Activated T-cell treated with anti-CD3 and anti-CD28 coated beads, Interleukin-2, amount 50 U/mL, for 72 hours (primary cell): ENCODE measurements at regions not wholly inside any gene's neighbourhood (a gene's known extent, or its start where the extent isn't known, plus 50 kb on each side); places are given as distances from the start of the nearest gene placed in this dataset.
"Not testable (repeated sequence)": the region's sequence is repeated elsewhere in the genome, so short reads cannot be mapped to it uniquely, and the experiment has no call there.

Experiments used
- ATAC-seq, 2 donors: fragments of 150-1000 bp; cut with Tn5 transposase; replicated peaks in 1 of 2; 2 replicates each; pipeline ENCODE4 v1.10.0; 2021; ENCODE audit warnings: moderate library complexity in 2 of 2, mild to moderate bottlenecking in 1 of 2
- DNase-seq, 2 donors: peaks; one replicate each; pipeline ENCODE4 v3.0.0; 2021 to 2022; ENCODE audit warnings: mixed read lengths in 1 of 2
- H3K27ac Mint-ChIP-seq: one replicate; pipeline ENCODE4 v1.8.0; 2022; ENCODE audit warnings: mild to moderate bottlenecking, moderate library complexity, mixed read lengths
- H3K27me3 Mint-ChIP-seq: one replicate; pipeline ENCODE4 v1.8.0; 2022; ENCODE audit warnings: low read depth, mixed read lengths
- H3K36me3 Mint-ChIP-seq, 2 donors: one replicate each; pipeline ENCODE4 v1.8.0; 2022; ENCODE audit warnings: mixed read lengths in 2 of 2, mild to moderate bottlenecking in 1 of 2; ENCODE audit not compliant: insufficient read depth in 2 of 2
- H3K4me1 Mint-ChIP-seq: one replicate; pipeline ENCODE4 v1.8.0; 2022; ENCODE audit warnings: low read depth, mixed read lengths
- H3K4me3 Mint-ChIP-seq, 2 donors: one replicate each; pipeline ENCODE4 v1.8.0; 2022; ENCODE audit warnings: mild to moderate bottlenecking in 2 of 2, mixed read lengths in 2 of 2, moderate library complexity in 2 of 2
- H3K9me3 Mint-ChIP-seq, 2 donors: one replicate each; pipeline ENCODE4 v1.8.0; 2022; ENCODE audit warnings: mixed read lengths in 2 of 2

GRCh38 chr5:28391277-28391676 lies 1352.9 kb upstream of the CDH9 start:
- H3K27ac Mint-ChIP-seq: no peak overlapping the region
- H3K9me3 Mint-ChIP-seq: peaks cover 0 to 4% of the 10 kb centered on the region in 2 donors
- no peak for DNase-seq
- H3K4me1 Mint-ChIP-seq: no peaks in the 10 kb centered on the region
- no peak overlapping the region for H3K4me3 Mint-ChIP-seq
- H3K36me3 Mint-ChIP-seq: no peaks in the 10 kb centered on the region
- no peaks in the 10 kb centered on the region for H3K27me3 Mint-ChIP-seq
- ATAC-seq: no peak

DNA sequence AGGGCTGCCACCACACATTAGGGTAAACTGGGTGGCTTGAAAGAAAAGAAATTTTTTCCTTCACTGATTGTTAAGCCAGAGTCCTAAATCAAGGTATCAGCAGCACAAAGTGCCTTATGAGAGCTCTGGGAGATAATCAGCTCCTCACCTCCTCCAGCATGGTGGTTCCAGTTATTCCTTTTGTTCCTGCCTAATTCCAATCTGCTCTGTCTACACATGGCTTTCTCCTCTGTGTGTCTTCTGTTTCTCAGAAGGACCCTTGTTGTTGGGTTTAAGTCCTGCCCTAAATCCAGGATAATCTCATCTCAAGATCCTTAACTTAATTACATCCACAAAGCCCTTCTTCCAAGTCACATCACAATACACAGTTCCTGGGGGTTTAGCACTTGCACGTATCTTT lies 1352.0 kb upstream of the CDH9 start:
- ATAC-seq: no peak
- H3K4me1 Mint-ChIP-seq: no peaks in the 10 kb centered on the region
- H3K4me3 Mint-ChIP-seq: no peak overlapping the region
- H3K27ac Mint-ChIP-seq: no peak overlapping the region
- H3K36me3 Mint-ChIP-seq: no peaks in the 10 kb centered on the region
- H3K9me3 Mint-ChIP-seq: peaks cover 0 to 6% of the 10 kb centered on the region in 2 donors
- DNase-seq: no peak
- no peaks in the 10 kb centered on the region for H3K27me3 Mint-ChIP-seq

GRCh38 chr5:28389727-28390126 lies 1351.3 kb upstream of the CDH9 start:
- not testable (repeated sequence) for H3K9me3 Mint-ChIP-seq, H3K27me3 Mint-ChIP-seq, H3K4me3 Mint-ChIP-seq, ATAC-seq, H3K4me1 Mint-ChIP-seq, H3K27ac Mint-ChIP-seq, H3K36me3 Mint-ChIP-seq, DNase-seq

DNA sequence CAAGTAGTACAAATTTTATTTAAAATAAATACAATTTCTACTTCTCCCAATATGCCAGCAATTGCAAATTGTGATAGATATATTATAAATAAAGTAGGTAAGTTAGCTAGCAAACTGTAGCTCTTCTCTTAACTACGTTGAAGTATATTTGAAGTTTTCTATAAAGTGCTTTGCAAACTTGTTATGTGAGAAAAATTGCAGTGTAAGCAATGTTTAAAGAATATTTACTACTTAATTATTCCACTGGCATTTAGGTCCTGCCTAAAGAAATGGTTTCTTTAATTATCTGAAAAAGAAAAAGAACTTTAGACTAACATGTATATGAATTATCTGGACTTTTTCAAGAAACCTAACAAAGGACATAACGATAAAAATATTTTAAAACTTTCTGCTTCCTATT lies 1350.0 kb upstream of the CDH9 start:
- Mint-ChIP-seq H3K27me3 (no peaks in the 10 kb centered on the region), H3K4me1 (no peaks in the 10 kb centered on the region), H3K36me3 (no peaks in the 10 kb centered on the region), H3K27ac (no peak overlapping the region), H3K9me3 (peaks cover 0 to 6% of the 10 kb centered on the region in 2 donors), H3K4me3 (no peak overlapping the region)
- no peak for ATAC-seq
- no peak for DNase-seq

DNA sequence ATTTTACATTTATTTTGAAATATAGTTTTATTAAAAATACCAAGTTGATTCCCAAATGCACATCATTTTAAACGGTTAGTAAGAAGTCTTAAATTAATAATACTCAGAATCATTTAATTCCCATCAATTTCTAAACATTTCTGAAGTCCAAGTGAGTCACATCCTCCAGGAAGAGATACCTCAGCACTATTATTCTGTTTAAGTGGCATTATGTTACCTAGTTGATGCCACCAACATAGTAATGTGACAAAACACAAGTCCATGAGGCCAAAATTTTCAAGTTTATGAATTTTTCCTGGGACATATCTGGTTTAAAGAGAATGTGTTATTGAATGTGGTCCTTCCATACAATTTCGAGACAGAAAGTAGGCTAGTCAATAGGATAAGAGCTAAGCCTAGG lies 1348.3 kb upstream of the CDH9 start:
- no peaks in the 10 kb centered on the region for H3K4me1 Mint-ChIP-seq
- H3K36me3 Mint-ChIP-seq: no peaks in the 10 kb centered on the region
- H3K9me3 Mint-ChIP-seq: peaks cover 0 to 8% of the 10 kb centered on the region in 2 donors
- no peak for ATAC-seq
- H3K4me3 Mint-ChIP-seq: no peak overlapping the region
- no peak overlapping the region for H3K27ac Mint-ChIP-seq
- no peaks in the 10 kb centered on the region for H3K27me3 Mint-ChIP-seq
- no peak for DNase-seq

- Mint-ChIP-seq H3K4me1 (no peaks in the 10 kb centered on the region), H3K9me3 (peaks cover 6 to 16% of the 10 kb centered on the region in 2 donors), H3K27ac (no peak overlapping the region), H3K27me3 (no peaks in the 10 kb centered on the region), H3K4me3 (no peak overlapping the region), H3K36me3 (no peaks in the 10 kb centered on the region)
- no peak for DNase-seq
- no peak for ATAC-seq
Measured at GRCh38 chr5:28380167-28380566, 1341.8 kb upstream of the CDH9 start.

DNA sequence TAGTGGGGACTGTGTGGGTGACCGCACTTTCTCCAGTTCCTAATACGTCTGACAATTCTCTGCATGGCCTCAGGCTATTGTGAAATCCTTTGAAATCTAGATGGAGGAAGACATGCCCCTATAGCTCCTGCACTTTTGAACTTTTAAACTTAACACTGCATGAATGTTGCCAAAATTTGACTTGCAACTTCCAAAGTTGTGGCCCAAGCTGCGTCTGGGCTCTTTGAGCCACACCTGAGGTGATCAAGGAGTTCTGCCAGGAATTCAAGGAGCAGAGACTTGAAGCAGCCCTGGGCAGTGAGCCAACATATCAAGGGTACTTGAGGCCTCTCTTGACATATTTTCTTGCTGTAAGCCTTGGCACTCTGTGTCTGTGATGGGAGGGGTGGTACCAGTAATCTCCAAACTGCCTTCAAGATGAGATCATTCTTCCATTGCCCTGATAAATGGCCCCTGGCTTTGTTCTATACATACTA lies 1336.1 kb upstream of the CDH9 start:
- H3K9me3 Mint-ChIP-seq: peaks cover 8 to 12% of the 10 kb centered on the region in 2 donors
- H3K4me3 Mint-ChIP-seq: no peak overlapping the region
- DNase-seq (no peak), ATAC-seq (no peak)
- no peaks in the 10 kb centered on the region for H3K27me3 Mint-ChIP-seq
- no peak overlapping the region for H3K27ac Mint-ChIP-seq
- H3K36me3 Mint-ChIP-seq: peaks cover 0 to 1% of the 10 kb centered on the region in 2 donors
- H3K4me1 Mint-ChIP-seq: no peaks in the 10 kb centered on the region

DNA sequence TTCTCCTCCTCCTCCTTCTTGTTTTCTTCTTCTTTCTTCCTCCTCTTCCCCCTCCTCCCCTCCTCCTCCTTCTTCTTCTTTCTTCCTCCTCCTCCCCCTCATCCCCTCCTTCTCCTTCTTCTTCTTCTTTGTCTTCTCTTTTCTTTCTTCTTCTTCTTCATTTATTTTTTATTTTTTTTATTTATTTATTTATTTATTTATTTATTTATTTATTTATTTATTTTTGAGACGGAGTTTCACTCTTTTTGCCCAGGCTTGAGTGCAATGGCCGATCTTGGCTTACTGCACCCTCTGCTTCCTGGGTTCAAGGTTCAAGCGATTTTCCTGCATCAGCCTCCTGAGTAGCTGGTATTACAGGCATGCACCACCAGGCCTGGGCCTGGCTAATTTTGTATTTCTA lies 1332.5 kb upstream of the CDH9 start:
- DNase-seq (no peak), ATAC-seq (no peak)
- Mint-ChIP-seq H3K36me3 (peaks cover 0 to 1% of the 10 kb centered on the region in 2 donors), H3K4me3 (no peak overlapping the region), H3K4me1 (no peaks in the 10 kb centered on the region), H3K27ac (no peak overlapping the region), H3K9me3 (peaks cover 9 to 12% of the 10 kb centered on the region in 2 donors), H3K27me3 (no peaks in the 10 kb centered on the region)

DNA sequence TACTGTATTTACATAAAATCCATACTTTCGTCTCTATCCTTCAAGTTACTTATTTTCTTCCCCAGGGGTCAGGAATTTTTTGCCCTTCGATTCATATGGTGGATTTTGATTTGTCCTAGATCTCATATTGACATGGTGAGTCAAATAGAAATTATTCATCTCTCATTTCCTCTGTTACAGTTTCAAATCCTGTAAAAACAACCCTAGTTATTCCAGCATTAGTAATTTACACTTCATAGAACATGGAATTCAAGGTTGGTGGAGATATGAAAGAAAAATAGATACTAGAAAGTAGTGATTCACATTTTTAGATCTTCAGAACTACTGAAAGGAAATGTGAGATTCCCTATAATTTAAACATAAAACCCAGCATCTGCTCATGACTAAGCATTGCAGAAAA lies 1331.0 kb upstream of the CDH9 start:
- Mint-ChIP-seq H3K27me3 (no peaks in the 10 kb centered on the region), H3K36me3 (peaks cover 0 to 1% of the 10 kb centered on the region in 2 donors), H3K4me3 (no peak overlapping the region), H3K27ac (no peak overlapping the region), H3K9me3 (peaks cover 5 to 13% of the 10 kb centered on the region in 2 donors), H3K4me1 (no peaks in the 10 kb centered on the region)
- DNase-seq (no peak), ATAC-seq (no peak)

GRCh38 chr5:28355831-28356230 lies 1317.4 kb upstream of the CDH9 start:
- no peak overlapping the region for H3K4me3 Mint-ChIP-seq
- peaks cover 2% of the 10 kb centered on the region in 2 donors for H3K9me3 Mint-ChIP-seq
- no peak for DNase-seq
- H3K36me3 Mint-ChIP-seq: no peaks in the 10 kb centered on the region
- no peak for ATAC-seq
- H3K4me1 Mint-ChIP-seq: no peaks in the 10 kb centered on the region
- H3K27ac Mint-ChIP-seq: no peak overlapping the region
- no peaks in the 10 kb centered on the region for H3K27me3 Mint-ChIP-seq

DNA sequence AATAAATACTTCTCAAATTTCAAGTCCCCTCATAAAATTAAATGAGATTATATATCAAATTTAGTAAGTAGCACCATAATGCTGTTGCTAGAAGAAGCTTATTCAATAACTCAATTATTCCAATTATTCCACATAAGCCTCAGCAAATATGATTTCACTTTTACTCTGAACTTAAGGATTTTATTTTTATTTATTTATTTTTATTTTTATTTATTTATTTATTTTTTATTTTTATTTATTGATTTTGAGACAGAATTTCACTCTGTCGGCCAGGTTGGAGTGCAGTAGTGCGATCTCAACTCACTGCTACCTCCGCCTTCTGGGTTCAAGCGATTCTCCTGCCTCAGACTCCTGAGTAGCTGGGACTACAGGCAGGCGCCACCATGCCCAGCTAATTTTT lies 1308.3 kb upstream of the CDH9 start:
- DNase-seq (no peak), ATAC-seq (no peak)
- no peak overlapping the region for H3K27ac Mint-ChIP-seq
- no peaks in the 10 kb centered on the region for H3K36me3 Mint-ChIP-seq
- H3K9me3 Mint-ChIP-seq: peaks cover 9 to 11% of the 10 kb centered on the region in 2 donors
- no peaks in the 10 kb centered on the region for H3K4me1 Mint-ChIP-seq
- H3K4me3 Mint-ChIP-seq: no peak overlapping the region
- no peaks in the 10 kb centered on the region for H3K27me3 Mint-ChIP-seq

GRCh38 chr5:28344836-28345433 lies 1306.5 kb upstream of the CDH9 start:
- Mint-ChIP-seq H3K4me1 (no peaks in the 10 kb centered on the region), H3K27me3 (no peaks in the 10 kb centered on the region), H3K4me3 (no peak overlapping the region), H3K9me3 (peaks cover 7 to 11% of the 10 kb centered on the region in 2 donors), H3K27ac (no peak overlapping the region), H3K36me3 (peaks cover 0 to 1% of the 10 kb centered on the region in 2 donors)
- ATAC-seq (no peak), DNase-seq (no peak)

- no peak for ATAC-seq
- H3K4me1 Mint-ChIP-seq: no peaks in the 10 kb centered on the region
- H3K9me3 Mint-ChIP-seq: peaks cover 8 to 13% of the 10 kb centered on the region in 2 donors
- DNase-seq: no peak
- no peaks in the 10 kb centered on the region for H3K27me3 Mint-ChIP-seq
- no peak overlapping the region for H3K4me3 Mint-ChIP-seq
- peaks cover 0 to 1% of the 10 kb centered on the region in 2 donors for H3K36me3 Mint-ChIP-seq
- H3K27ac Mint-ChIP-seq: no peak overlapping the region
Measured at GRCh38 chr5:28329176-28329575, 1290.8 kb upstream of the CDH9 start.

DNA sequence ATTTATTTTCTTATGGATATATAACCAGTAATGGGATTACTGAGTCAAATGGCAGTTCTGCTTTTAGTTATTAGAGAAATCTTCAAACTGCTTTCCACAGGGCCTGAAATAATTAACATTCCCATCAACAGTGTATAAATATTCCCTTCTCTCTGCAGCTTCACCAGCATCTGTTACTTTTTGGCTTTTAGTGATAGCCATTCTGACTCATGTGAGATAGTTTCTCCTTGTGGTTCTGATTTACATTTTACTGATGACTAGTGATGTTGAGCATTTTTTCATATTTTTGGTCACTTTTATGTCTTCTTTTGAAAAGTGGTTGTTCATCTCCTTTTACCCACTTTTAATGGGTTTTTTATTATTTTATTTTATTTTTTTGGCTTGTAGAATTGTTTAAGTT lies 1290.3 kb upstream of the CDH9 start:
- H3K36me3 Mint-ChIP-seq: peaks cover 0 to 2% of the 10 kb centered on the region in 2 donors
- H3K4me3 Mint-ChIP-seq: no peak overlapping the region
- DNase-seq: no peak
- H3K27ac Mint-ChIP-seq: no peak overlapping the region
- no peaks in the 10 kb centered on the region for H3K27me3 Mint-ChIP-seq
- H3K4me1 Mint-ChIP-seq: no peaks in the 10 kb centered on the region
- peaks cover 9 to 13% of the 10 kb centered on the region in 2 donors for H3K9me3 Mint-ChIP-seq
- ATAC-seq: no peak
